Stimulated activated CD4-positive, alpha-beta T cell treated with anti-CD3 and anti-CD28 coated beads, Interleukin-12 subunit alpha, Interleukin-12 subunit beta, amount 100 ng/mL, for 48 hours (primary cell): ENCODE measurements at regions not wholly inside any gene's neighbourhood (a gene's known extent, or its start where the extent isn't known, plus 50 kb on each side); places are given as distances from the start of the nearest gene placed in this dataset.
"Not testable (repeated sequence)": the region's sequence is repeated elsewhere in the genome, so short reads cannot be mapped to it uniquely, and the experiment has no call there.

Experiments
- DNase-seq, 3 donors: peaks; one replicate each; pipeline ENCODE4 v3.0.0-alpha.2; 2020; ENCODE audit warnings: low read depth in 2 of 3, low spot score in 1 of 3

- no peak for DNase-seq
Measured at GRCh38 chr7:119761776-119762175, 511.2 kb upstream of the KCND2 start.

GRCh38 chr7:119782286-119782685 lies 490.7 kb upstream of the KCND2 start:
- DNase-seq = no peak

- no peak for DNase-seq
Measured at GRCh38 chr7:119783799-119784198, 489.2 kb upstream of the KCND2 start.

- no peak for DNase-seq
Measured at GRCh38 chr7:119802147-119802546, 470.8 kb upstream of the KCND2 start.

GRCh38 chr7:119825091-119825655 lies 447.8 kb upstream of the KCND2 start:
- DNase-seq = no peak

GRCh38 chr7:119826547-119826946 lies 446.4 kb upstream of the KCND2 start:
- DNase-seq = no peak

- DNase-seq = no peak
Measured at GRCh38 chr7:119838444-119838843, 434.5 kb upstream of the KCND2 start.

GRCh38 chr7:119842337-119842736 lies 430.6 kb upstream of the KCND2 start:
- no peak for DNase-seq

GRCh38 chr7:119842786-119843185 lies 430.2 kb upstream of the KCND2 start:
- no peak for DNase-seq

- DNase-seq = no peak
Measured at GRCh38 chr7:119861385-119861784, 411.6 kb upstream of the KCND2 start.

- DNase-seq = no peak
Measured at GRCh38 chr7:119868387-119868786, 404.6 kb upstream of the KCND2 start.

- DNase-seq = no peak
Measured at GRCh38 chr7:119879835-119880234, 393.1 kb upstream of the KCND2 start.

GRCh38 chr7:119886007-119886406 lies 387.0 kb upstream of the KCND2 start:
- DNase-seq = no peak

GRCh38 chr7:119886525-119886924 lies 386.4 kb upstream of the KCND2 start:
- not testable (repeated sequence) for DNase-seq

- no peak for DNase-seq
Measured at GRCh38 chr7:119888251-119888650, 384.7 kb upstream of the KCND2 start.

- DNase-seq = no peak
Measured at GRCh38 chr7:119890631-119891030, 382.3 kb upstream of the KCND2 start.

- no peak for DNase-seq
Measured at GRCh38 chr7:119895320-119895719, 377.7 kb upstream of the KCND2 start.

GRCh38 chr7:119896386-119896785 lies 376.6 kb upstream of the KCND2 start:
- DNase-seq = no peak

GRCh38 chr7:119900996-119901672 lies 371.8 kb upstream of the KCND2 start:
- no peak for DNase-seq

- no peak for DNase-seq
Measured at GRCh38 chr7:119903085-119903484, 369.9 kb upstream of the KCND2 start.

GRCh38 chr7:119905495-119905894 lies 367.5 kb upstream of the KCND2 start:
- DNase-seq = no peak

GRCh38 chr7:119908948-119909347 lies 364.0 kb upstream of the KCND2 start:
- DNase-seq = no peak

- not testable (repeated sequence) for DNase-seq
Measured at GRCh38 chr7:119914119-119914518, 358.9 kb upstream of the KCND2 start.
